BE2C (cell line): ENCODE measurements at regions not wholly inside any gene's neighbourhood (a gene's known extent, or its start where the extent isn't known, plus 50 kb on each side); places are given as distances from the start of the nearest gene placed in this dataset.

Source experiments
- DNase-seq: peaks from one replicate; pipeline ENCODE4 v3.0.0-alpha.2; 2020
- H3K27me3 ChIP-seq: fragments of 250-450 bp; sonication (Bioruptor Pico); 2 replicates; pipeline ENCODE4 v1.5.1; 2020; ENCODE audit warnings: mild to moderate bottlenecking
- H3K36me3 ChIP-seq: fragments of 250-450 bp; sonication (Bioruptor Pico); 2 replicates; pipeline ENCODE4 v1.5.1; 2020; ENCODE audit warnings: mild to moderate bottlenecking
- H3K4me1 ChIP-seq: fragments of 250-450 bp; sonication (Bioruptor Pico); 2 replicates; pipeline ENCODE4 v1.5.1; 2020
- H3K4me3 ChIP-seq: 2 replicates; pipeline ENCODE4 v1.5.1; 2011; ENCODE audit warnings: low read depth, low read length
- H3K9me3 ChIP-seq: fragments of 250-450 bp; sonication (Bioruptor Pico); 2 replicates; pipeline ENCODE4 v1.5.1; 2020
- CTCF ChIP-seq: IDR thresholded peaks from 2 replicates; pipeline ENCODE4 v1.5.1; 2012; ENCODE audit warnings: mild to moderate bottlenecking, low read depth, low read length

GRCh38 chr12:127230843-127231260, 1036.1 kb upstream of the TMEM132C start:
- H3K4me1 ChIP-seq = no peaks in the 10 kb centered on the region
- H3K36me3 ChIP-seq = no peaks in the 10 kb centered on the region
- H3K4me3 ChIP-seq = no peak overlapping the region
- H3K27me3 ChIP-seq = no peaks in the 10 kb centered on the region
- no peak for TF ChIP-seq CTCF
- H3K9me3 ChIP-seq = no peaks in the 10 kb centered on the region; the same call in 1 of the 2 replicates
- no peak for DNase-seq

- no peak overlapping the region for H3K4me3 ChIP-seq
- no peaks in the 10 kb centered on the region for H3K27me3 ChIP-seq
- H3K4me1 ChIP-seq = no peaks in the 10 kb centered on the region
- no peaks in the 10 kb centered on the region; the same call in 1 of the 2 replicates for H3K9me3 ChIP-seq
- TF ChIP-seq CTCF = no peak
- no peak for DNase-seq
- no peaks in the 10 kb centered on the region for H3K36me3 ChIP-seq
These were observed 1035.6 kb upstream of the TMEM132C start for GRCh38 chr12:127231371-127231770.

- Histone ChIP-seq H3K36me3 (no peaks in the 10 kb centered on the region), H3K9me3 (no peaks in the 10 kb centered on the region), H3K4me1 (no peaks in the 10 kb centered on the region), H3K27me3 (no peaks in the 10 kb centered on the region), H3K4me3 (no peak overlapping the region)
- no peak for DNase-seq
- no peak for TF ChIP-seq CTCF
These were observed 1034.0 kb upstream of the TMEM132C start for GRCh38 chr12:127233016-127233415.

GRCh38 chr12:127235761-127236160, 1031.2 kb upstream of the TMEM132C start:
- no peak for DNase-seq
- no peak for TF ChIP-seq CTCF
- H3K27me3 ChIP-seq = no peaks in the 10 kb centered on the region
- H3K4me1 ChIP-seq = no peaks in the 10 kb centered on the region
- H3K4me3 ChIP-seq = no peak overlapping the region
- no peaks in the 10 kb centered on the region for H3K36me3 ChIP-seq
- H3K9me3 ChIP-seq = no peaks in the 10 kb centered on the region

GRCh38 chr12:127236491-127236890, 1030.5 kb upstream of the TMEM132C start:
- TF ChIP-seq CTCF = no peak

GRCh38 chr12:127237151-127237550, 1029.8 kb upstream of the TMEM132C start:
- H3K27me3 ChIP-seq = no peaks in the 10 kb centered on the region
- no peaks in the 10 kb centered on the region for H3K4me1 ChIP-seq
- DNase-seq = no peak
- no peak for TF ChIP-seq CTCF
- H3K36me3 ChIP-seq = no peaks in the 10 kb centered on the region
- H3K9me3 ChIP-seq = no peaks in the 10 kb centered on the region
- H3K4me3 ChIP-seq = no peak overlapping the region

More at GRCh38 chr12:127236491-127236890, 1030.5 kb upstream of the TMEM132C start:
- H3K9me3 ChIP-seq = no peaks in the 10 kb centered on the region
- no peaks in the 10 kb centered on the region for H3K27me3 ChIP-seq
- H3K4me1 ChIP-seq = no peaks in the 10 kb centered on the region
- DNase-seq = no peak
- H3K36me3 ChIP-seq = no peaks in the 10 kb centered on the region
- no peak overlapping the region for H3K4me3 ChIP-seq
